ENCODE measurements at regions not wholly inside any gene's neighbourhood (a gene's known extent, or its start where the extent isn't known, plus 50 kb on each side); places are given as distances from the start of the nearest gene placed in this dataset.

GRCh38 chr16:77592021-77592420 is 130.3 kb upstream of the NUDT7 start:
- DNase-seq (ENCODE audit: low read depth in 2 of 2): no peak

GRCh38 chr16:77594057-77594456 is 128.3 kb upstream of the NUDT7 start:
- no peak for DNase-seq (ENCODE audit: low read depth in 2 of 2)

- DNase-seq (ENCODE audit: low read depth in 2 of 2): no peak
These were observed 127.3 kb upstream of the NUDT7 start for GRCh38 chr16:77594799-77595596.

- DNase-seq (ENCODE audit: low read depth in 2 of 2): no peak
These were observed 126.1 kb upstream of the NUDT7 start for GRCh38 chr16:77596261-77596660.

GRCh38 chr16:77599793-77600415 is 122.4 kb upstream of the NUDT7 start:
- no peak for DNase-seq (ENCODE audit: low read depth in 2 of 2)

GRCh38 chr16:77600555-77600954 is 121.8 kb upstream of the NUDT7 start:
- no peak for DNase-seq (ENCODE audit: low read depth in 2 of 2)

GRCh38 chr16:77603656-77604055 is 118.7 kb upstream of the NUDT7 start:
- DNase-seq (ENCODE audit: low read depth in 2 of 2): no peak

- no peak for DNase-seq (ENCODE audit: low read depth in 2 of 2)
These were observed 111.8 kb upstream of the NUDT7 start for GRCh38 chr16:77610496-77610895.

GRCh38 chr16:77611386-77611785 is 110.9 kb upstream of the NUDT7 start:
- DNase-seq (ENCODE audit: low read depth in 2 of 2): no peak

GRCh38 chr16:77612596-77612995 is 109.7 kb upstream of the NUDT7 start:
- DNase-seq (ENCODE audit: low read depth in 2 of 2): no peak

- no peak for DNase-seq (ENCODE audit: low read depth in 2 of 2)
These were observed 109.2 kb upstream of the NUDT7 start for GRCh38 chr16:77613095-77613494.

- DNase-seq (ENCODE audit: low read depth in 2 of 2): no peak
These were observed 104.8 kb upstream of the NUDT7 start for GRCh38 chr16:77617553-77617952.

- DNase-seq (ENCODE audit: low read depth in 2 of 2): no peak
These were observed 104.3 kb upstream of the NUDT7 start for GRCh38 chr16:77617996-77618395.

GRCh38 chr16:77618951-77619350 is 103.4 kb upstream of the NUDT7 start:
- no peak for DNase-seq (ENCODE audit: low read depth in 2 of 2)

- DNase-seq (ENCODE audit: low read depth in 2 of 2): no peak
These were observed 98.2 kb upstream of the NUDT7 start for GRCh38 chr16:77624085-77624484.

GRCh38 chr16:77636615-77637014 is 85.7 kb upstream of the NUDT7 start:
- DNase-seq (ENCODE audit: low read depth in 2 of 2): no peak

- no peak for DNase-seq (ENCODE audit: low read depth in 2 of 2)
These were observed 84.4 kb upstream of the NUDT7 start for GRCh38 chr16:77637940-77638339.

- no peak for DNase-seq (ENCODE audit: low read depth in 2 of 2)
These were observed 79.1 kb upstream of the NUDT7 start for GRCh38 chr16:77643176-77643575.

GRCh38 chr16:77645764-77646163 is 76.5 kb upstream of the NUDT7 start:
- DNase-seq (ENCODE audit: low read depth in 2 of 2): no peak

- no peak for DNase-seq (ENCODE audit: low read depth in 2 of 2)
These were observed 74.6 kb upstream of the NUDT7 start for GRCh38 chr16:77647726-77648125.

- DNase-seq (ENCODE audit: low read depth in 2 of 2): no peak
These were observed 71.6 kb upstream of the NUDT7 start for GRCh38 chr16:77650761-77651160.

GRCh38 chr16:77652399-77652798 is 69.9 kb upstream of the NUDT7 start:
- no peak for DNase-seq (ENCODE audit: low read depth in 2 of 2)

- DNase-seq (ENCODE audit: low read depth in 2 of 2): no peak
These were observed 65.3 kb upstream of the NUDT7 start for GRCh38 chr16:77657016-77657415.

- DNase-seq (ENCODE audit: low read depth in 2 of 2): no peak
These were observed 62.0 kb upstream of the NUDT7 start for GRCh38 chr16:77660311-77660710.

Measured in stimulated activated CD8-positive, alpha-beta memory T cell treated with anti-CD3 and anti-CD28 coated beads, Interleukin-15, amount 100 ng/mL, for 4 hours (primary cell).